GM18873 (cell line): ENCODE measurements at regions not wholly inside any gene's neighbourhood (a gene's known extent, or its start where the extent isn't known, plus 50 kb on each side); places are given as distances from the start of the nearest gene placed in this dataset.
"Not testable (repeated sequence)": the region's sequence is repeated elsewhere in the genome, so short reads cannot be mapped to it uniquely, and the experiment has no call there.

ENCODE experiments used
- ATAC-seq: cut with Tn5 transposase; IDR thresholded peaks from one replicate; pipeline ENCODE4 v1.9.1; 2021; ENCODE audit warnings: mild to moderate bottlenecking, moderate library complexity, moderate number of reproducible peaks; ENCODE audit not compliant: unreplicated experiment, low FRiP score

DNA sequence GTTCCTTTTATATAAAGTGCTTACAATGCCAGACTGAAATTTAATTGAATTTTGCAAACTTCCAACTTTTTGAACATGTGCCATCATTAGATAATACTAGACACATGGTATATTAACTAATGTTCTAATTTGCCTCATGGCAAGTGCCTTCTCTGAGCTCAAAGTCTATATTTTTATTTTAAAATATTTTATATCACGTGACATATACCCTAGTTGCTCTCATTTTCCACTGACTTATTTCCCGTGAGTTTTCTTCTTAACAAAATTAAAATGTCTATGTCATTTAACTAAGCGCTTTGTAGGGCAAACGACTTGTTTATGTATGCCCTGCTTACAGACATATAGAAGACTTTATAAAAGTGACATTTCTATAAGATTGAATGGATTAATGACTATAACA is 509.6 kb upstream of the SYT4 start:
- no peak for ATAC-seq

DNA sequence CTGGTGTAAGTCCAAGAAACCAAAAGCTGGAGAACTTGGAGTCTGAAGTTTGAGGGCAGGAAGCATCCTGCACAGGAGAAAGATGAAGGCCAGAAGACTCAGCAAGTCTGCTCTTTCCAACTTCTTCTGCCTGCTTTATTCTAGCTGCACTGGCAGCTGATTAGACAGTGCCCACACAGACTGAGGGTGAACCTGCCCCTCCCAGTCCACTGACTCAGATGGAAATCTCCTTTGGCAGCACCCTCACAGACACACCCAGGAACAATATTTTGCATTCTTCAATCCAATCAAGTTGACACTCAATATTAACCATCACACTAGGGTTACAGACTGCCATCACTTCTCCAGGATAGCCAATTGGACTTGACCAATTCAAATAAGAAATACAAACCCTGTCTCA is 510.4 kb upstream of the SYT4 start:
- not testable (repeated sequence) for ATAC-seq

DNA sequence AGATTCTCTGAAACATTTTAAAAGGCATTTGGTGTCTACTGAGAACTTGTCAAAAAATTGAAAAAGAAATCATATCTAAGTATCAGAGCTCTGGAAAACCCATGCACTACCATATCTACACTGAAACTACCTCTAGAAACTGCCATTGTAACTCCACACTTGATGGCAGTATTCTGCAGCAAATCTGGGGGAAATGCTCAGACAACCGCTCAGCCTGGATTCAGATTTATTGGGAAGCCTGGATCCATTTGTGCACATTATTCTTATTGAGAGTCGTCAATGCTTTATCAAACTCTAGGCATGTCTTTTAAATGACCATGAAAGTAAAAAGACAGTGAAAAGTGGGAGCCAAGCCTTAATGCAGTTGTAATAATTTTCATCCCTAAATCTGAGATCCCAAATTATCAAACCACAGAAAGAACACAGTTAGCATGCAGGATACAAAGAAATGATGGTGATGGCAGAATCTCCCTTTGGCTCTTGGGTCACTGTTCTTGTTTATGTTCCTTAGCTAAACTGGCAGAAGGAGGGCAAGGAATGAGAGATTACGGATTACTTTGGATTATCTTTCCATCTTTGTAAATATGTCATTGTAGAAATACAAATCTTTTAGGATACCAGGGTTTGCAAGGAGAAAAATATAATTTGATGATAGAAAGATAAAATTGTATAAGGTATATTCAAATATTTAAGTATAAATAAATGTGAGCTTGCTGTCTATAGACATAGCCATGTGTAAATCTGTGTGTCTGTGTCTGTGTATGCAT is 512.1 kb upstream of the SYT4 start:
- no peak for ATAC-seq

DNA sequence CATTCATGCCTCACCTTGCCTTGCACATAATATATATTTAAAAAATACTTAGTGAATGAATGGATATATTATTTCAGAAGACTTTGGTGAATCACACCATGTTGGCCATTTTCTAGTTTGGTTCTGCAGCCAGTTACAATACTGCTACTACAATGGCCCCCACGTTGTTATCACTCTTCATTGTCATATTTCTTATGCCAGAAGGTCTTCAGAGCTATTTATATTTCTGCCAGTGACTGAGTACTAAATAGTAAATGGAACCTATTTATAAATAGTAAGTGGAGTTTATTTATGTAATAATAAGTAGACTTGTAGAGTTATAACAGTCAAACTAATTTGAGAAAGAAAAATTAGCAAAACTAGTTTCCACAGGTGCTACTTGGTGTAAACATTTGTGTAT is 516.6 kb upstream of the SYT4 start:
- no peak for ATAC-seq

DNA sequence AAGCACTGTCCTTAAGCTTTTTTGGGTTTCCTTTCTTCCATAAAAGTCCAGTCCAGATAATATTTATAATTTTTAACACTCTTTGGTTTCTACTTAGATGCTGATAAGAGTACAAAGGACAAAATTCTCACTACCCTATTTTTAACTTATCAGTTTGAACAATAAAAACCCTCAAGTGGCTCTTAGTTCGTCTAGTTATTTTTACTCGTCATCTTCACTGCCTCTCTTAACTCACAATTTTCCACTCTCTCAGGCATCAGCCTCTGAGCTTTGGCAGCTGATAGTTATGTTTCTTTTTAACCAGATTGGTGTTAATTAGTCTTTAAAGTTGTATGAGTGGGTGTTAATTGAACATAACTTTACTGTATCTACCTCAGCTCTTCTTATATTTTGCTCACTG is 517.1 kb upstream of the SYT4 start:
- no peak for ATAC-seq

DNA sequence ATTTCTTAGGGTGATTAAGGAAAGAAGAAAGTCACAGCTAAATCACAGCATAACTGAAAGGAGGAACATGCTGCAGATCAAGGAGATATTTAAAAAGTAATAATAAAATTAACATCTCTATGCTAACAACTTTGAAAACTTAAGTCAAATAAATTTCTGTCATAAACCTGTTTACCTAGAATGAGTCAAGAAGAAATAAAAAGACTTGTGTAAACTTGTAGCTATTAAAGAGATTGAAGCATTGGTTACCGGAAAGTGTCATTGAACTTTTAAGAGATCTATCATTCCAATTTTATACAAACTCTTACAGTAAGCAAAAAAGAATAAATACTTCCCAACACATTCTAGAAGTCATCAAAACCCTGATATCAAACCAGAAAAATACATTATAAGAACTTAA is 520.1 kb upstream of the SYT4 start:
- ATAC-seq, result no peak

DNA sequence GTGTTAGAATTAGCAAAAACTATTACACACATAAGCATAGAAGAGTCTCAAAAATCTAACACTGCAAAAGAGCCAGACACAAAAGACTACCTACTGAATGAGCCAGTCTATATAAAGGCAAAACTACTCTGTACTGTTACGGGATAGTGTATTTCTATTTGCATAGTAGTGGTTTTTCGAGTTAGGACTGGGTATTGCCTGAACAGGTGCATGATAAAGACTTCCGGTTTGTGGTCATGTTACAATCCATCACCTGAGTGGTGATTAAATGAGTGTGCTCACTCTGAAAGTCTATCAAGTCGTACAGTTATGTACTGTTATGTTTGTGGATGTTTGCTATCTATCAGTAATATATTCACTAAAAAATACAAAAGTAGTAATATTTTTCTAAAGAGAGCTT is 523.3 kb upstream of the SYT4 start:
- ATAC-seq, result peak; percentile 61

DNA sequence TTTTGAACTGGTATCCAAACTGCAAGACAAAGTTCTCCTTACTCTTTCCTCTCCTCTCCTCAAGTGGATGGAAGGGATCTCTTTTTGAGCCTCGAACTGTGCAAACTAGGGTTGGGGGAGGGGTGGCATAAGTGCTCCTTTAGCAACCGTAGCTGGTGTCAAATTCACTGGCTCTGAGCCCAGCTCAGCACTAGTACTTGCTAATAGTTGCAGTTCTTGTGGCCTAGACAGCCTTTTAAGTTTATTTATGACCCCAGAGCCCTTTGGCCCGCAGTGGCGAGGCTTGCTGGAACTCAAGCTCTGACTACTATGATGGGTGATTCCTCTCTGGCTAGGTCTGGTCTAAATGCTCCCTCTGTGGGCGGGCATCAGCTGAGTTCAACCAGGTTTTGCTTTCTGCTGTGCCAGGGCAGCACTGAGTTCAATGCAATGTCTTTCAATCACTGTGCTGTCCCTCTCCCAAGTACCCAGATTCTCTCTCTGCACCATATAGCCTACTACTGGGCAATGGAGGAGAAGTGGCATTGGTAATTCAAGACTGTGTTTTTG is 528.4 kb upstream of the SYT4 start:
- no peak for ATAC-seq

DNA sequence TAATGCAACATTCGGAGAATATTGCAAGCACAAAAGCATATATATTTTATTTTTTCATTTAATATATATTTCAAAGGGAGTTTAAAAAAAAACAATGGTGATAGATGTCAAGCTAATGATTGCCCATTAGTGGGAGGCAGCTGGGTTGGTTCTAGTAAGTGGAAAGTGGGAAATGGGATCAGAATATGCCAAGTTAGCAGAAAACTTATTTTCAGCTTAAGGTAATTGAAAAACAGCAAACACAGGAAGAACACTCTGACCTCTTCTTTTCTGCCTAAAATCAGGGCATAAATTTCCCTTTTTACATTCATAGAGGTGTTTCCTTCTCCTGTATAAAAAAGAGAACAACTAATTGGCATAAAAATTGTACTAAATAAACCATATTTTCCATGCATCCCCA is 535.3 kb upstream of the SYT4 start:
- ATAC-seq, result no peak

DNA sequence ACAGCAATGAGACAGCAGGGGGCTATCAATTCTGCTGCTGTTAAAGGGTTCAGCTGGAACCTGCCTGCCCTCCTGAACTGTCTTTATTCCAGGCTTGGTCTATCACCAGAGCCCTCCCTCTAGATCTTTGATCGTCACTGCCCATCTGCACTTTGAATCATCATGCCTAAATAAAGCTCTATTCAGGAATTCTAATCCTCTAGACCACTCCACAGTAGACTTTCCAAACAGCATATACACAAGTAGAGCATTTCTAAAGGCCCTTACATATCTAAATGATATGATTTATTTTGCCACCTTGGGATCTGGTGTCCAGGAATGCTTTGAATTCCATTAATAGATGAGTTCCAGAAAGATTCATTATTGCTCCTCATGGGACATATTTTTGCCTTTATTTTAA is 542.1 kb upstream of the SYT4 start:
- ATAC-seq, result no peak

DNA sequence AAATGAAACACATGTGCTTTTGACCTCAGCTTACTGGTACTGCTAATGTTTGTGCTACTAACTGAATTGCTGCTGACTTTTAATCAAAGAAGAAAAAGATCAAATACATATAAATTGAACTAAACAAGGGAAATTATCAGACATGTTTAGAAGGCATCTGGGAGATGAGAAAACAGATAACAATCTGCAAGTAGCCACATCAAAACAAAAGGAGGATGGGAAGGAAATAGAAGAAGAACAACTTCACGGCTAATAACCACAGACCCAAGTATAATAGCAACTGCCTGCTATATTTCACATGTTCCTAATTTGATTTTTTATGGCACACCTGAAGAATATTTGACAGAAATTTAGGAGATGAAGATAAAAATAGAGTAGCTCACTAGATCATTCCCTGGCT is 542.6 kb upstream of the SYT4 start:
- ATAC-seq, result no peak

DNA sequence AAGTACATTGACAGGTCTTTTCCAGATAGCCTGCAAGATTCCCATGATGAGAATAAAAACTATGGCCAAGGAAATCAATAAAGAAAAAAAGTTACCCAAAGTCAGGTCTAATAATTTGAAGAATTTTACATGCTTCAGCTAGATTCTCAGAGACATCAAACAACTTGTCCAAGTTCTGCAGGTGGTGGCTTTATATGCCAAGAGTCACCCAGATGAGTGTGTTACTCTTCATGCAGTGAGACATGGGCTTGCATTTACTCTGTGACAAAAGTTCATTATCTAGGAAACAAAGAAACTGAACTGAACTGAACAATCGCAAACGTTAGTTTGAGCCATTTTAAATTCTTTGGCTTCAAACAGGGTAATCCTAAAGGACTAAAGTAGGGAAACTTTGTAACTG is 548.5 kb upstream of the SYT4 start:
- ATAC-seq, result no peak

DNA sequence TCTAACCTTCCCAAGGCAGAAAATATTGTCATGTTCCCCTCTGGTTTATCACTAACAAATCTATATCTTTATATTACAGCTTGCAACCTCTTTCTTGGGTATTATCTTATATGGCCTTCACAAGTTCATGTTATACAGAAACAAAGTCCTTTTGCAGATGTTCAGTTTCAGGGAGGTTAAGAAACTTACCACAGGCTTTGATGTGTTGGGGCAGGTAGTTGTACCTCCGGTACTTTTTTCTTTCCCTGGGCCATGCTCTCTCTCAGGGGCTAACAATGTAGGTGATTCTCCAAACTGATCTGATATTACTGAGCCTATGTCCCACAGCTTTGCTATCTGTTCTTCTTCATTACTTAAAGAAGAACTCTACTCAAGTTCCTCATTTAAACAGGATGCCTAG is 548.9 kb upstream of the SYT4 start:
- ATAC-seq, result no peak

DNA sequence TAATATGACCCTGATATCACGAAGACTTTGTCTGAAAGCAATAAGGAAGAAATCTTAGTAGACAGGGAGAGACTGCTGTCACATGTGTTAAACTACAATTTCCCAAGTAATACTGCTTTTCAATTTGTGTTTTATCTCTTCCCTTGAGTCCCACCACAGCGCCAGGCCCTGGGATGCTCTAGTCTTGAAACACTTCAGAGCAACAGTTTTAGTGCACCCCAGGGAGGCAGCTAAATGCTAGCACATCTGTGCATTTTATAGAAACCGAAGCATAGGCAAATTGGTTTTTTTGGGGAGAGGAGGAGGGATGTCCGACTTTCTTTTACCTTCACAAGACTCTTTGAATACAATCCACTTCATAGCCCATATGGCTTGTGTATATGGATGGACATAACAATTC is 550.0 kb upstream of the SYT4 start:
- ATAC-seq, result no peak

DNA sequence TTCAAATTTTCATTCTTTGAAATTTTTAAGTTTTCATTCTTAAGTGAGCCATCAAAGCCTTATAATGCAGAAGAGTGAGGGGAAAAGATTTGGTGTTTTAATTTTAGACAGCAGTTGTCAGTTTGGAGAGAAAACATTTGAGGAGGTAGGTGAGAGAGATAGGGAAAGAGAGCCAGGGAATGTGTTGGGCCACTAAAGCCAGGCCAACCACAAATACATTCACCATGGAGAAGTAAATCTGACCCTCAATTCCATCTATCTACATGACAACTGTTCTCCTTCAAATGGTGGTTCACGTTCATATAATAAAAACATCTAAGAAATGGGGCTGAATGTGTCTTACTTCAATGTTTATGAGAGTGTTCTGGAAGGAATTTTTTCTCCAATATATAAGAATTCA is 553.0 kb upstream of the SYT4 start:
- ATAC-seq, result no peak

DNA sequence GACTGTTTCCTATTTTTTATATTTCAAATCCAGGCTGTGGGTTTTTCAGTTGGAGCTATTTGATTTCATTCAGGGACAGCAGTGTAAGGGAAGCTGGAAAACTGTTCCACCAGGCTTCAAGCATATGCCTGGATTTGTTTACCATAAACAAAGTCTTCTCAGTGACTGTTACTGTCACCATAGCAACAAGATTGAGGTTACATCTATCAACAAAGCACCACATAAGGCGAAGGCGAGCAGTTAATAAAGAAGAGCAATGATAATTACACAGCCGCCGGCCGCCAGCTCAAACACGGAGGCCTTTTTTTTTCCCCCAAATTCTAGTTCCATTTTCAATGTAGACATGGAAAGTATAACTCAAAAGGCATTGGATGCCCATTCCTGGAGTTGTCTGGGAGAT is 553.7 kb upstream of the SYT4 start:
- no peak for ATAC-seq

DNA sequence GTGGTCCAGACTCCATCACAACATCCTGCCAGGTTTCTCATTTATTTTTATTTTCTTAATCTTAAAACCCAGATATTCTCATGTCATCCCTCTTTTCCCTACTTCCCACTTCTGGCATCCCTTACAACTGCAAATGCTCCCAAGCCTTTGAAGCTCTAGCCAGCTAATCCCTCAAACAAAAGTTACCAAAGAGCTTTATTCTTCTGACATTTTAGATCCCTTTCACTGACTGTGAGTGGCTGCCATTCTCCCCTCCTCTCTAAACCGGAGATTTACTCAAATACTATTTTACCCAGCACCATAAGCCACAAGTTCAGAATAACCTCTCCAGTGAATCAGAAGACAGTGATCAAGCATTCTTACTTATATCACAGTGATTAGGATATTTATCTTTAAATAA is 569.0 kb upstream of the SYT4 start:
- no peak for ATAC-seq

DNA sequence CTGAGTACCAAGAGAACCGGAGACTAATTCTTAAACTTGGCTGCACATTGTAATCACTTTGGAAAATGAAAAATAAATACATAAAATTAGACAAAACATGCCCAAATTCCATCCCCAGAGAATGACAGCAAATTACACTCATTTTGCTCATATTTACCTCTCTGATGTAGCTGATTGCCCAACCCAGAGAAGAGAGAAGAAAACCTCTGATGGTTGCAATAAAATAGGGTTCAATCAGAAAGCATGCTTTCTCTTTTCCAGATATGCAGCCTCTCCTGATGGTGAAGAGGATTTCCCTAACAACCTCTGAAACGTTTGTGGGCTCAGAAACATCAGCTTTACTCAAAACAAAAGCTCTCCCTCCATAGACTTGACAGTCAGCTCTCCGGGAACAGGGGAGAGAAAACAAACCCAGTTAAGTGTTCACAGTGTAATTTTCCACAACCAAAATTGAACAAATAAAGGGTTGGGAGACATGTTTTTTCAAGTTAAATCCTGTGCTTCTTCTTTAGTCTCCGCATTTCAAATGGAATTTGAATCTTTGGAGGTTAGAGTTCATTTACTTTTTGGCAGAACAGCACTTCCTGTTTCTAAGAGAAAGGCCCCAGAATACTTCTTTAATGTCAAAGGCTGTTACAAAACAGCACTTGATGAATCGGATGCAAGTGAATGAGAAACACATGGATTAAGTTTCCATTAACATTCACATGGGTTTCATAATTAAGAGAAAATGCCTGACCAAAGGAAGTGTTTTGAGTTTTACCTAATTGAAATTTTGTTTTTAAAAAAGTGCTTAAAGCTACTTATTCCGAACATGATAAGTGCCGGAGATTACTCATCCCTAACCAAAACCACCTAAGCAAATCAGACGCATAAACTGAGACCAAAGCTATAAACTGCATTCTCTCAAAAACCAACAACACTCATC is 570.1 kb upstream of the SYT4 start:
- no peak for ATAC-seq

DNA sequence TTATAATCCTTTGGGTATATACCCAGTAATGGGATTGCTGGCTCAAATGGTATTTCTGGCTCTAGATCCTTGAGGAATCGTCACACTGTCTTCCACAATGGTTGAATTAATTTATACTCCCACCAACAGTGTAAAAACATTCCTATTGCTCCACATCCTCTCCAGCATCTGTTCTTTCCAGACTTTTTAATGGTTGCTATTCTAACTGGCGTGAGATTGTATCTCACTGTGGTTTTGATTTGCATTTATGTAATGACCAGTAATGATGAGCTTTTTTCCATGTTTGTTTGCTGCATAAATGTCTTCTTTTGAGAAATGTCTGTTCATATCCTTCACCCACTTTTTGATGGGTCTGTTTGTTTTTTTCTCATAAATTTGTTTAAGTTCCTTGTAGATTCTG is 572.5 kb upstream of the SYT4 start:
- not testable (repeated sequence) for ATAC-seq

DNA sequence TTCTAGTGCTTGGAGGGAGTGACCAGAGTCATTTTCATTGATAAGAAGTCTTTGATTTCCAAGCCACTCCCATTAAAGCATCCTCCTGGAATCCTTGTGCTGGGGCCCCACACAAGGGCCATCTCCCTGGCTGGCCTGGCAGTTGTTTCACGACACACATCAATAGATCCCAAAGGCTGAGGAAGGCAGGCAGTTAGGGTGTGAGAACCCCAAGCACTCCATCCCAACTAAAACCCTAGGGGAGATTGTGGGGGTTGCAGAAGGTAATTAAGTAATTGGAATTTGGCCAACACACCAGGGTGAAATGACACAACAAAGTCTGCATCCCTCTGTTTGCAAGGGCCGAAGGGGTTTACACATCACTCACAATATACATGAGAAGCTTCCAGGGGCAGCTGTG is 578.1 kb upstream of the SYT4 start:
- no peak for ATAC-seq

DNA sequence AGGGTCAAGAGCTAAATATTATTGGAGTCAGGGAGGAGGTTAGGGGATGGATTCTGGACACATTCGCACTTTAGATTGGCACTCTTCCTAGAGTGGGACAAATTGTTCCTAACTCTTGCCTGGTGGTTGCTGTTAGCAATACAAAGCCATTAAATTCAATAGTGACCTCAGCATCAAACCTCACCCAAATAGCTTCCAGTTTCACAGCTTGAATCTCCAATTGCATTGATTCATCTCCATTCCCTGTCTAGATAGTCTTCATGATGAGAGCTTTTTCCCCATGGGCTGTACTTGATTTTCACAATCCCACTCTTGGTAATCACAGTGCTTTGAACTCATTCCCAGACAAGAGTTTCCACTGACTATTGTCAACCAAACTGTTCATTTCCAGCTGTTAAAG is 585.9 kb upstream of the SYT4 start:
- no peak for ATAC-seq

DNA sequence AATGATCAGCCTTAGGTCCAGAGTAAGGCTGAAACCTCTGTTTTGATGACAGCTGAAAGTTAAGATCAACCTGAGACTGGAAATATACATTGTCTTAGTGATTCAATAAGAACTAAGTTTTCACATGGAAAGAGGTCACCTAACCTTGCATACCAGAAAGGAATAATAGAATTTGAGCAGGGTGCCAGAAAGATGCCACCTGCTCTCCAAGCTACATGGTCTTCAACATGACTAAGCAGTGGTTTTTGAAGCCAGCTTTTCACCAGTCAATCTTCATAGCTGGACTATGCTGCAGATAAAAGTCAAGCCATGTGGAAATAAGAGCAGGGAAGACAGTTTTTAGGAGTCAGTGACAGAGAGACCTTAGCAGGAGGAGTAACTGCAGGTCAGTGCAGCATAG is 589.4 kb upstream of the SYT4 start:
- ATAC-seq, result no peak
